Kidney glomerular epithelial cell (primary cell): ENCODE measurements at regions not wholly inside any gene's neighbourhood (a gene's known extent, or its start where the extent isn't known, plus 50 kb on each side); places are given as distances from the start of the nearest gene placed in this dataset.
"Not testable (repeated sequence)": the region's sequence is repeated elsewhere in the genome, so short reads cannot be mapped to it uniquely, and the experiment has no call there.

Experiments
- DNase-seq: peaks from one replicate; lab custom pipeline; 2025; lab: John Stamatoyannopoulos, UW

DNA sequence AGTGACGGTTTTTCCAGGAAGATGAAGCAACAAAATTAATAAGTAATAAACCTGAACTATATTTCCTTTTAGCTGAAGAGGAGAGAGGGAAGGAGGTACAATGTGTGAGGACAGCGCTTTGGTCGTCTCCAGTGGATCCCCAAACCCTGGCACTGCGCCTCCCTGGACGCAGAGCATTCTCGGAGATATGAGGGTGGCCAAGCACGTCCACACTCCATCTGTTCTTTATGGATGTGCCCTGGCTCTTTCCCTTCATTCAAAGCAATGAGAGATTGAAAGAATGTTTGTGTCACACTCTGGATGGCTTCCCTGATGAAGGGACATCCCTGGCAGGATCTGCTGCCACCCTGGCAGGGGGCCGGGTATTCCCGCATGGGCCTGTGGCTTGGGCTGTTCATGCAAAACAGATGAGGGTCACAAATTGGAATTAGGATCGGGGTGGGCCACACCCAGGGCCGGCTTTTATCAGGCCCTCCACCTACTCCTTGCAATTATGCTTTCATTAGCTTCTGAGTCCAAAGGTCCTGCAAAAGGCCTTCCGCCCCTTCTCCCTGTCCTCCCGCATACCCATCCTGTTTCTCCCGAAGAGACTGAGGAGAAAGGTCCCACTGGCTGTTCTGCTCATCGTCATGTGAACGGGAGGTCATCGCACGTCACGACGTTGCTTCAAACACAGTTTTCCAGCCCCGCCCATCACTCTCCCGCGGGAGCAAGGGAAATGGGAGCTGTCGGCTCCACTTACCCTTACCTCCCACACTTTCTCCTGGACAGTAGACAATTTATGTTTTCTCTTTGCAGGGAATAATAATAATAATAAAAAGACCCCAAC lies 286.1 kb upstream of the IRX4 start:
- DNase-seq: no peak

DNA sequence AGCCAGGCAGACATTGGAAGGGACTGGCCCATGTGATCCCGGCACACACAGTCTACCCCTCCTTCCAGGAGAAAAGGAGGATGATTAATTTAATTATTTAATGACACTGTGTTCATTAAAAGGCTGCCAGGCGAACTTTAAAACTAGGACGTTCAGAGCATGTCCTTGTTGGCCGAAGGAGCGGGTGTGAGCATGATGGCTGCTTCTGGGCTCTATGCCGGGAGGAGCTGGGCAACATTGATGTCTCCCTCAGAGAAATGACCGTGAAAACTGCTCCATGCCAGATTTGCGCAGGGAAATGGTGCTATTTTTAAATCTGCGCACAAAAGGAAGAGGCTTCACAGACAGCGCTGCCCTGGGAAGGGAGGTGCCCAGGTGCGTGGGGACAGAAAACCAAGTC lies 284.9 kb upstream of the IRX4 start:
- DNase-seq: no peak

DNA sequence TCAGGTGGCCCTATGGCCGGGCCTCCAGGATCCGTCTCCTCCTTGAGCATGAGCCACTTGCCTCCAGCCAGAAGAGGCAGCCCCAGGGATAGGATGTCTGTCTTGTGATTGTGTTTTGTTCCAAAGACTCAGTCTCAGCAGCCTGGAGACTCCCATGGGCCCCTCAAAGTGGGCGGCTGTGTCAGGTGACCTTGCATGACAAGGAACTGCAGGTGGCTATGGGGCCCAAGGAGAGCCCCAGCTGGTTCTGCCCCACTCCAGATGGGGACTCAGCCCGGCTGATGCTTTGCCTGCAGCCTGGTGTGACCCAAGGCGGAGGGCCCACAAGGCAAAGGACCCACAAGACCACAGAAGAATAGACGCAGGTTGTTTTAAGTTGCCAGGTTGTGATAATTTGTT lies 284.3 kb upstream of the IRX4 start:
- no peak for DNase-seq

DNA sequence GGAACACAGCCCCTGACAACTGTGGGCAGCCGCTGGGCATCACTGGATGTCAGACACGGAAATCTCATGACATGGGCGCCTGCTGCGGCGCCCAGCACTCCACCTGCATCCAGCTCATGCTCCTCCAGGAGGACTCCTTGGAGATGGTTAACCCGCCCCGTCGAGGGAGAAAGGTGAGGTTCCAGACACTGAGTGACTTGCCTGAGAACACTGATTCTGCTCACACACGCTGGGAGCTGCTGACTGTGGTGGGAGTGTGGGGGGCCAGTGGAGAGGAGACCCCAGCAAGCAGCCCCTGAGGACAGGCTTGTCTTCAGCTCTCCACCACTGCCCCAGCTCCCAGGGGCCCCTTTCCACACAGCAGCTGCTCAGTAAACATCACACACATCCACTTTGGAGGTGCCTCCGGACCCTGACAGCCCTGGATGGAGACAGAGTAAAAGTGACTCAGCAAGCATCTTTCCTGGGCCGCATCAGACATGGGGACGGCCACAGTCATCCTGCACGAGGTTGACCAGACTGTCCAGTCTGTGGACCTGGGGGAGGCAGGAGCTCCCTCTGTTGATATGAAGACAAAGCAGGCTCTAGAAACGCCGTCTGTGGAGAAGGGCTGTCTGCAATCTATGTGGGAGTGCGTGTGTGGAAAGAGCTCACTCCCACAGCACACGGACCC lies 283.7 kb upstream of the IRX4 start:
- DNase-seq: no peak

DNA sequence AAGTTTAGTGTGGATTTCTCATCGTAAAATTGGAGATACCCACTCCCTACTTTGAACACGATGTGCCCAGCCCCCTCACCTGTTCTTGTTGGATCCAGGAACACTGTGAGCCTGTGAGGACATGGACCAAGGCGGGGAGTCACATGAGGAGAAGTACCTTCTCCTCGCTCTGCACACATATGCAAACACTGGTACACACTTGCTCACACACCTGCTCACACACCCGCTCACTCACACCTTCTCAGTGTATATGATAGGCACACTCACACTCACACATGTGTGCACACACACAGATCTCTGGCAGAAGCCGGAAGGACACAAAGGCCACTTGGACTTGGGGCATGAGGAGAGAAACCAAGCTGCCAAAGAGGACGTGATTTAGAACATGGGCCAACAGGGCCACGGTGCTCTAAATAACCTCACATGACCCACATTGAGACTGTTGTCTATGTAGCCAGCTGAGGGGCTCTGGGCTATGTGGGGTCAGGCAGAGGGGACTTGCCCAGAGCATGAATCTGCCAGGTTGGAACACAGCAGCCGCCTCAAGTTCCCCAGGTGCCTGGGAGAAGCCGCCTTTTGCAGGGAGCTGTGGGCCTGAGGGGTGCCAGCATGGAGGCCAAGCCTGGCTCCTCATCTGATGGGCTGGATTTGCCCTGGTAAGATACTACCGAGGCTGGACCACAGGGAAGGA lies 283.0 kb upstream of the IRX4 start:
- no peak for DNase-seq

DNA sequence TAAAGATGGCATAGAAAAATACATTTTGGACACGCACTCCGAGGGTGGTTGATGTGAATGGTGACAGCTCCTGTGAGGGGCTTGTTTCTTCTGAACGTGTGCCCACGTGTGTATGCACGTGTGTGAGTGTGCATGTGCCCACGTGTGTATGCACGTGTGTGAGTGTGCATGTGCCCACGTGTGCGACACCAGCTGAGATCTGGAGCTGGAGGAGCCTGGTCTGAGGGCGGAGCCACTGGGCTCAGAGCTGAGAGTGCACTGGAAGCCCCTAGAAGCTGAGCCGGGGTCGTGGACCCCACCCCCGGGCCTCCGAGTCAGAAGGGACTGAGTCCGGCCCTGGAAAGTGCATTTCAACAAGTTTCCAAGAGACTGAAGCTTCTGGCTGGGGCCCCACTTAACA lies 282.5 kb upstream of the IRX4 start:
- DNase-seq: no peak

DNA sequence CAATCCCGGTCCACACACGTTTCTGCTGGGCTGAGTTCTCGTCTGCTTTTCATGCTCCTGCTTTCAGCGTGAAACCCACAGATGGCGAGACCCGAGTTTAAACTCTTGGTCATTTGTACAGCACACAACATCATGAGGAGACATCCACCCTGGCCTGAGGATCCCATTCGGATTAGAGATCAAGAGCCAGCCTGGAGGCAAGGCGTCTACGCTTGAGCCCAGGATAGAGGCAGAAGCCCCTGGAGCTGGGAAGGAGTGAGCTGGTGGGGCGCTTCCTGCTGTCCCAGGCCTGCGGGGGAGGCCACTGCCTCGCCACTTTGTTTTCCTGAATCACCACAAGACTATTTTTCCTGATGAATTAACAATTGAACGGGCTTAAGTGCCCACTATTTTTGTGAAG lies 281.9 kb upstream of the IRX4 start:
- DNase-seq: no peak

DNA sequence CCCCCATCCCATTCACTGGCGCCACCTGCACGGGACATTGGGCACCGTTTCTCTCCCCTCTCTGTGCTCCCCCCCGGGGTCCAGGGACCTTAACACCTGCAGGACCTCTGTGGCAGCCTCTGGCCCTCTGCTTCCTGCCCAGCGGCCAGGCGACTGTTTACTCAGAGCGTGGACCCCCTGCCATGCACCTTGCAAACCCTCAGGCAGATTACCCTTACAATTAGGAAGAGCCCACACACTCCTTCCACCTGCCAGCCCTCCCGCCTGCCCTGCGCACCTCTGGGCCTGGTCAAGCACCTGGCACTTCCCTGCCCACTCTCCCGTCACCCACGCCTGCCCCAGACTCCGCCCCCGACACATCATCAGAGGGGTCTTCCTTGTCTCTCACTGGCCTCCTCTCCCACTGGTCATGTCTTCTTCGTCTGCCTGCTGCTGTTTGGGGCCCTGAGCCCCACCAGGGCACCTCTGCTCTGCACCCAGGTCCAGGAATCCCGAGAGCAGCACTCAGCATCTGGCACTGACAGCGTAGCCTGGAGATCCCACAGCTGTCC lies 281.3 kb upstream of the IRX4 start:
- DNase-seq: no peak

DNA sequence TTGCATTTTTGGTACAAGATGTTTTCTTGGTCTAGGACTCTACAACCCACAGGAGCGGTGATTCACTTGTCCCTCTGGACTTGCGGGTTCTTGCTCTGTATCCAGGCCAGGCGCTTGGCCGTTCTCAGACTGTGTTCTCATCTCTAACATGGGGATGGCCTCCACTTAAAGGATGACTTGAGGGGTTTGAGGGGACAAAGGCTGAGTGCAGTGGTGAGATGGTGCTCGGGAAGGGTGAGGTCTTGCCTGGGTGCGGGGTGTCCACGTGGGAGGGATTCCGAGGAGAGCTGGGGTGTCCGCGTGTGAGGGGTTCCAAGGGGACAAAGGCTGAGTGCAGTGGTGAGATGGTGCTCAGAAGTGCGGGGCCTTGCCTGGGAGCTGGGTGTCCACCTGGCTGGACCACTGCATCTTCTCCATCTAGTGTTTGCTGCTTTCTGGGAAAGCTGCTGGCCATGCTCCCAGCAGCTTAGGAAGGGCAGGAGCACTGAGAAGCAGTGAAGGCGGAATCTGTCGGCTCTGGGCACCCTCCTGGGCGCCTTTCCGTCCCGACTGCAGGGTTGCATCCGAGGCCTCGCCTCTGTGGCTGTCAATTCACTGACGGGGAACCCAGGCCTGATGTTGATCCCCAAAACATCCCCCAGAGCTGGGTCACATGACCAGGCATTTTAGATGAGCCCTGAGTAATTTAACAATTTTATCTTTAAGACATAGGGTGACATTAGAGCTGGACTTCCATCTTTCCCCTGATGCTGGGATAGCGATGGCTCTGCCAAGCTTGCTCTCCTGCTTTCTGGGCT lies 280.5 kb upstream of the IRX4 start:
- DNase-seq: no peak

DNA sequence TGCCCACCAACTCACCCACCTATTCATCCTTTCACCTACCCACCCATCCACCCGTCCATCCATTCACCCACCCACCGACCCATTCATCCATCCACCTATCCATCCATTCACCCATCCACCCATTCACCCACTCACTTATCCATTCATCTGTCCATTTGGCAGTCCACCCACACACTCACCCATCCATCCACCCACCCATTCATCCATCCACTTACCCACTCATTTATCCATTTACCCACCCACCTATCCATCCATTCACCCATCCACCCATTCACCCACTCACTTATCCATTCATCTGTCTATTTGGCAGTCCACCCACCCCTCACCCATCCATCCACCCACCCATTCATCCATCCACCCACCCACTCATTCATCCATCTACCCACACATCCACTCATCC lies 278.1 kb upstream of the IRX4 start:
- no peak for DNase-seq

DNA sequence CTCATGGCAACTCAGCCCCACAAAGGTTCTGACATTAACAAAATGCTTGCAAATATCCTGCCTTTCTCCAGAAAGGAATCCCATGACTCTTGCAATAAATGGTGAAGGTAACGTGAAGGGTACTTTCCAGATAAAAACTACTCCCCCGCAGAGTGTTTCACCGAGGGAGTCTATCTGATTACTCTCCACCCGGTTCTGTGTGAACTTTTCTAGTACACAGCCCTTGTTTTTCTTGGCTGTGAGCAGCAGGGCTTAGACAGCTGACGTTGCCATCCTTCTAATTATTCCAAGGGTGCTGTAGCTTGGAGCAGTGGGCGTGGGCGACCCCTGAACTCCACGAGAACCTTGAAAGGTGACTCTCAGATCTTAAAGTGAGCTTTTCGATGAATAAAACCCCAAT lies 276.0 kb upstream of the IRX4 start:
- DNase-seq: no peak

DNA sequence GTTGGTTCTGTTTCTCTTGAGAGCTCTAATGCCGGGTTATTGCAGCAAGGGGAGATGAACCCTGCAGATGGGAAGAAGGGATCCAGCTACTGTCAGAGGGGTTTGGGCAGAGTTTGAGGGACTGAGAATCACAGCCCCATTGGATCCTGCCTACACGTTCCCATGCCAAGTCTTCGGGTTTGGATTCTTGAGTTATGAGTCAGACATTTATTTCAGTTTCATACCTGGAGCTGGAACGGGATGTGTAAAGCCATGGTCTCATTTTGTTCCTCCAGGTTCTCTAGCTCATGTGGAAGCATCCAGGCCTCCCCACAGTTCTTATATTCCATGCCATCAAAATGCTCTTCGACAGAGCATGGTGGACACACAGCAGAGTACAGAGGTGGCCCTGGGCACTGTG lies 275.4 kb upstream of the IRX4 start:
- no peak for DNase-seq

DNA sequence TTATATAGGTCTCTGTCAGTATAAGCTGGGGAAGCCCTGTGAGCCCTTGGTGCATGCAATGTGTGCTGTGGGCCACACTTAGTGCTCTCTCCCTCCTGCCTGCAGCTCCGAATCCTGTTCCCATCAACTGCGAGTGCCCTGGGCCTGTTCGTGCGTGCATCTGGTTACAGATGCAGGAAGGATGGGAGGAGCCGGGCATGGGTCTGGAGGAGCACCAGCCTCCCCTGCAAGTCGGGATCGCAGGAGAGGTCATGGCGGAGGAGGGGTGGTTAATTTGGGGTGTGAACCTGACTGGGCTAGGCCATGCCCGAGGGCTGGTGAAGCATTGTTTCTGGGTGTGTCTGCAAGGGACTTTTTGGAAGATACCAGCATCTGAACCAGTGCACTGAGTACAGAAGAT lies 274.6 kb upstream of the IRX4 start:
- no peak for DNase-seq

DNA sequence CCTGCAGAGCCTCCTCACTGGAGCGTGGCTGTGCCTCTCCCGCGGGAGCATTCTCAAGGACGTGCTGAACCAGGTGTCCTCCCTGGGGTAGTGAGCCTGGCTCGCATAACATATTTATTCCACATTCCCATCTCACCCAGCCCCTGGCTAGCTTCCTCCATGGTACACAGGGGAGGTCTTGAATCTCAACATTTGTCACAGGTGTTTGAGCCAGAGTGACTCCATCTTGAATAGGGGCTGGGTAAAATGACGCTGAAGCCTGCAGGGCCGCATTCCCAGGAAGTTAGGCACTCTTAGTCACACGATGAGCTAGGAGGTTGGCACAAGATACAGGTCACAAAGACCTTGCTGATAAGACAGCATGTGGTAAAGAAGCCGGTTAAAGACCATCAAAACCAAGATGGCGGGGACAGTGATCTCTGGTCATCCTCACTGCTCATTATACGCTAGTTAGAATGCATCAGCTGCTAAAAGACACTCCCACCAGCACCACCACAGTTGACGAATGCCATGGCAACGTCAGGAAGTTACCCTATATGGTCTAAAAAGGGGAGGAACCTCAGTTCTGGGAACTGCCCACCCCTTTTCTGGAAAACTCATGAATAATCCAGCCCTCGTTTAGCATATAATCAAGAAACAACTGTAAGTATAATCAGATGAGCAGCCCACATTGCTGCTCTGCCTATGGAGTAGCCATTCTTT lies 273.8 kb upstream of the IRX4 start:
- DNase-seq: no peak

DNA sequence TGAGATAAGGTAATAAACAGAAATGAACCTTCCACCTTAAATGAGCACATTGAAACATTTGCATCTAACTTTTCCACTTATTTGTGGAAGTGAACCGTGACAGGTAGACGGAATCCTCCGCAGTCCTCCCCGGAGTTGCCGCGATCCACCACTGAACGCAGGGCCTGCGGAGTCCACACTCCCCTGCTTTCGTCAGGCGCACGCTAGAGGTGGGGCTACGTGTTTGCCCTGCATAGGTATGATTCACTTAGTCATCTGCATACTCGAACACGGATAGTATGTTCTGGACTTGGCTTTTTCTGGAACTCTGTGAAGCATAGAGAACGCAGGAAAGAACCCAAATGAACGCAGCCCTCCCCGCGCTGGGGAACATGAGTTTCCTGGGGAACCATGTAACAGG lies 272.8 kb upstream of the IRX4 start:
- no peak for DNase-seq

DNA sequence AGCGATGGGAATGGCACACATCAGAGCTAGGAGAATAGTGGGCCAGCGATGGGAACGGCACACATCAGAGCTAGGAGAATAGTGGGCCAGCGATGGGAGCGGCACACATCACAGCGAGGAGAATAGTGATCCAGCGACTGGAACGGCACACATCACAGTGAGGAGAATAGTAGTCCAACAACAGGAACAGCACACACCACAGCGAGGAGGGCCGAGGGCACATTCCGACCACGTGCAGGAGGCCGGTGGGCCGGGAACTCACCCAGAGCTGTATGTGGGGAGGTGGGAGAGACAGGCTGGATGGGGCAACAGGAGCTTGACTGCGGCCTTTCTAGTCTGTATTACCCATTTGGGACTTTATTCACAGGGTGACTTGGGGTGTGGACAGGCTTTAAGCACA lies 271.1 kb upstream of the IRX4 start:
- DNase-seq: no peak

DNA sequence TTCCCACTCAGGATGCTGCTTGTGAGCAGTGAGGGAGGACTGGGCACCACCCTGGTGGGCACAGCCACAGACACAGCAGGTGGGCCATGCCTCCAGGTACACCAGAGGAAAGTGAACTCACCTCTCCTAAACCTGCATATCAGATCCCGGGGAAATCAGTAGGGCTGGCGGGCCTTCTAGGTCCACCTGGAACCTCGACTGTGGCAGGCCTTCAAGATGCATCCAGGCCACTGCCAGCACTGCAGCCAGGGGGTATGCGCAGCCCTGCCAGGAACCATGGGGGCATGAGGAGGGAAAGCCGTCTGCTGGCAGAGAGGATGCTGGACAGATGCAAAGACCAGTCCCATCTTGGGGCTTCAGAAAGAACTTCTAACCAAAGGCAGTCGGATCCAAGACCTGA lies 270.6 kb upstream of the IRX4 start:
- DNase-seq: no peak

DNA sequence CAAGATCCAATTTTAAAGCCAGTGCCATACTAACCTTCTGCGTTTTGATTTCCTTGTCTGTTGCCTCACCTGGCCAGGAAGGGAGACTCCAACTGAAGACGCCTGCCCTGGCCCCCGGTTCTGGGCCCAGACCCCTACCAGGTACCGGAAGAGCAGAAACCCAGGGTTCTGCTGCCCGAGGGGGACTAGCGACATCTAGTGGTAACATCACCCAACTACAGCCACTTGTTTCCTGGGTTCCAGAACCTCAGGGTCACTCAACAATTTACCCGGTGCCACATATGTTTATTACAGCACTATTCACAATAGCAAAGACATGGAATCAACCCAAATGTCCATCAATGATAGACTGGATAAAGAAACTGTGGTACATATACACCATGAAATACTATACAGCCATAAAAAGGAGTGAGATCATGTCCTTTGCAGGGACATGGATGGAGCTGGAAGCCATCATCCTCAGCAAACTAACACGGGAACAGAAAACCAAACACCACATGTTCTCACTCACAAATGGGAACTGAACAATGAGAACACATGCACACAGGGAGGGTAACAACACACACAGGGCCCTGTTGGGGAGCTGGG lies 268.7 kb upstream of the IRX4 start:
- DNase-seq: not testable (repeated sequence)

DNA sequence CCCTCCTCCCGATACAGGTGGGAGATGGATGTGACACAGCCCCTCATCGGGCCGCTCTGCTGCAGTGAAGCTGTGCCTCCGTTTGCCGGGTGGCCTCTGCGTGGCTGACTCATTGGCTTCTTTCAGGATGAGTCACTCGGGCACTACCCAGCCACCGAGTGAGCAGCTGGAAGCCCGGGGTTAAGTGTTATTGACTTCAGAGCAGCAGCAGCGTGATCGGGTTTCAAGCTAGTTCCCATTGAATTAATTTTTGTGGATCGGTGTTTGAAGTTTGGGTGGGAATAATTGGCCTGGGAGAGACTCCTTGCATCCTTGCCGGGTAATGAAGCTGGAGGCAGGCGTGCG lies 266.4 kb upstream of the IRX4 start:
- DNase-seq: peak; percentile 37

DNA sequence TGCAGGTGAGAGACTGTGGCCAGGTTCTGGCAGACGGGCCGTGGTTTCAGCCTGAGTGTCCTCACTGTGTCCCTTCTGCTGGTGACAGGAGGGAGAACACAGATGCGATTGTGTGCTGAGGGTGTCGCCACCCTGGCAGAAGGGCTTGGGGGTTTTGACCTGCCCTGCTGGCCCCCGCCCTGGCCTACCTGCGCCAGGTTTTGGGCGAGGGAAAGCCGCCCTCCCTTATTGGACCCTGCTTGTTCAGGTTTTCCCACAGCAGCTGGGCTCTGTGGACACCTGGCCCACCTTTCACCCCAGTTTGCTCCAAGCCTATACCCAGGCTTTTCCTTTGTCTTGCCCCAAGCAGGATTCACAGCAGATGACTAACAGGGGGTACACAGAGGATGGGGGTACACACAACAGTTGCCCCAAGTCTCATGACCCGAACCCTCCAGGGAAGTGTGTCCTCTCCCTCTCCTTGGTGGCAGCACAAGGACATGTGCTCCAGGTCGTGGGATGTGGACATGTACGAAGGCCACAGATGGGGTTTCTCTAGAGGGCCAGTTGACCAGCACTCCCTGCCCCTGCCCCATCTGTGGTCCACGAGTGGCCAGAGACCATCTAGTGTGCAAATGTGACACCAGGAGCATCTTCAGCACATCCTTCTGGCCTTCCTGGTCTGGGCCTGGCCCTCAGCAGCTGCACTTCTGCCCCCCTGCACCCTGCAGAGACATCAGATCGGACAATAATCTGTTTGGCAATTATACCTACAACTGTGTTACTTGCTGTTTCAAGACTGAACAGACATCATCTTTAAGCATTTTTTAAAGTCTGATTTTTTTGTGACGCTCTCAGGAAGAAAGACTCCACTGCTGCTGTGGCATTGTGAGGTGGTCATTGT lies 265.8 kb upstream of the IRX4 start:
- DNase-seq: no peak
